A549 (cell line): ENCODE measurements at regions not wholly inside any gene's neighbourhood (a gene's known extent, or its start where the extent isn't known, plus 50 kb on each side); places are given as distances from the start of the nearest gene placed in this dataset.
"Not testable (repeated sequence)": the region's sequence is repeated elsewhere in the genome, so short reads cannot be mapped to it uniquely, and the experiment has no call there.

Source experiments
- EP300 ChIP-seq, 2 experiments: fragments of >200 bp; sonication (Bioruptor Twin); formaldehyde crosslinking; IDR thresholded peaks; 2 replicates in 1 of 2; 3 replicates in 1 of 2; pipeline ENCODE4 v1.6.1; 2016 to 2017
- RNF2 ChIP-seq: fragments of 200-600 bp; sonication (generic); IDR thresholded peaks from 2 replicates; pipeline ENCODE4 v1.6.1; 2016; ENCODE audit warnings: low read depth, mild to moderate bottlenecking, antibody characterized with exemption, moderate library complexity, borderline replicate concordance
- SMC3 ChIP-seq: fragments of >200 bp; sonication (Bioruptor Twin); formaldehyde crosslinking; IDR thresholded peaks from 3 replicates; pipeline ENCODE4 v1.6.1; 2018; ENCODE audit warnings: inconsistent platforms

DNA sequence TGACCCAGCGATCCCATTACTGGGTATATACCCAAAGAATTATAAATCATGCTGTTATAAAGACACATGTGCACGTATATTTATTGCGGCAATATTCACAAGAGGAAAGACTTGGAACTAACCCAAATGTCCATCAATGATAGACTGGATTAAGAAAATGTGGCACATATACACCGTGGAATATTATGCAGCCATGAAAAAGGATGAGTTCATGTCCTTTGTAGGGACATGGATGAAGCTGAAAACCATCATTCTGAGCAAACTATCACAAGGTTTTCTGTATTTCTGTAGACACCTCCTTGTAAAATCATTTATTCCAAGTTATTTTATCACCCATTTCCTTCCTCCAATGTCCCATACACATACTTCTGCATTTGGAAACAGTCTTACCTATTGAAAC, 78.8 kb downstream of the FBXO4 start:
- not testable (repeated sequence) for TF ChIP-seq SMC3; RNF2; EP300 (IDR thresholded peaks at IDR 0.05)
